Progenitor cell of endocrine pancreas (in vitro differentiated cells): ENCODE measurements at regions not wholly inside any gene's neighbourhood (a gene's known extent, or its start where the extent isn't known, plus 50 kb on each side); places are given as distances from the start of the nearest gene placed in this dataset.

Experiments
- DNase-seq: peaks from one replicate; pipeline ENCODE4 v3.0.0; 2021; ENCODE audit warnings: low spot score; ENCODE audit not compliant: unreplicated experiment
- H3K27ac Mint-ChIP-seq: 2 replicates; pipeline ENCODE4 v1.8.0; 2021; ENCODE audit warnings: mild to moderate bottlenecking, moderate library complexity, mixed read lengths
- H3K27me3 Mint-ChIP-seq: 2 replicates; pipeline ENCODE4 v1.8.0; 2021; ENCODE audit warnings: mixed read lengths
- H3K36me3 Mint-ChIP-seq: 2 replicates; pipeline ENCODE4 v1.8.0; 2022; ENCODE audit warnings: mixed read lengths; ENCODE audit not compliant: insufficient read depth
- H3K4me1 Mint-ChIP-seq: 2 replicates; pipeline ENCODE4 v1.8.0; 2021; ENCODE audit warnings: low read depth, mixed read lengths
- H3K4me3 Mint-ChIP-seq: 2 replicates; pipeline ENCODE4 v1.8.0; 2021; ENCODE audit warnings: low read depth, mild to moderate bottlenecking, moderate library complexity, mixed read lengths
- H3K9me3 Mint-ChIP-seq: 2 replicates; pipeline ENCODE4 v1.8.0; 2021; ENCODE audit warnings: low read depth, mixed read lengths
- CTCF ChIP-seq: fragments of 200-600 bp; sonication (generic); IDR thresholded peaks from one replicate; pipeline ENCODE4 v1.5.0; 2021; ENCODE audit warnings: antibody characterized with exemption, mild to moderate bottlenecking; ENCODE audit not compliant: unreplicated experiment

- Mint-ChIP-seq H3K27ac (no peak overlapping the region), H3K36me3 (no peaks in the 10 kb centered on the region), H3K27me3 (no peaks in the 10 kb centered on the region), H3K4me3 (no peak overlapping the region), H3K9me3 (no peaks in the 10 kb centered on the region), H3K4me1 (peaks cover 13% of the 10 kb centered on the region)
- no peak for DNase-seq
- TF ChIP-seq CTCF, result no peak
These were observed 87.6 kb upstream of the MBNL2 start for GRCh38 chr13:97134364-97135095.

GRCh38 chr13:97135883-97136282 lies 86.2 kb upstream of the MBNL2 start:
- no peak overlapping the region for H3K4me3 Mint-ChIP-seq
- H3K4me1 Mint-ChIP-seq, result peaks cover 18% of the 10 kb centered on the region
- no peak overlapping the region for H3K27ac Mint-ChIP-seq
- H3K9me3 Mint-ChIP-seq, result no peaks in the 10 kb centered on the region
- TF ChIP-seq CTCF, result no peak
- DNase-seq, result no peak
- no peaks in the 10 kb centered on the region for H3K27me3 Mint-ChIP-seq
- H3K36me3 Mint-ChIP-seq, result no peaks in the 10 kb centered on the region

GRCh38 chr13:97136418-97136817 lies 85.7 kb upstream of the MBNL2 start:
- TF ChIP-seq CTCF, result no peak
- Mint-ChIP-seq H3K9me3 (no peaks in the 10 kb centered on the region), H3K4me1 (peaks cover 21% of the 10 kb centered on the region), H3K27me3 (no peaks in the 10 kb centered on the region), H3K36me3 (no peaks in the 10 kb centered on the region), H3K27ac (no peak overlapping the region), H3K4me3 (no peak overlapping the region)
- DNase-seq, result no peak

- no peaks in the 10 kb centered on the region for H3K36me3 Mint-ChIP-seq
- no peaks in the 10 kb centered on the region for H3K27me3 Mint-ChIP-seq
- DNase-seq, result no peak
- no peak overlapping the region for H3K4me3 Mint-ChIP-seq
- H3K4me1 Mint-ChIP-seq, result peaks cover 25% of the 10 kb centered on the region
- H3K9me3 Mint-ChIP-seq, result no peaks in the 10 kb centered on the region
- no peak for TF ChIP-seq CTCF
- no peak overlapping the region for H3K27ac Mint-ChIP-seq
These were observed 82.4 kb upstream of the MBNL2 start for GRCh38 chr13:97139691-97140090.

GRCh38 chr13:97140131-97140530 lies 82.0 kb upstream of the MBNL2 start:
- no peak overlapping the region for H3K27ac Mint-ChIP-seq
- H3K4me1 Mint-ChIP-seq, result peaks cover 25% of the 10 kb centered on the region
- no peaks in the 10 kb centered on the region for H3K36me3 Mint-ChIP-seq
- TF ChIP-seq CTCF, result no peak
- peaks cover 2% of the 10 kb centered on the region for H3K9me3 Mint-ChIP-seq
- no peaks in the 10 kb centered on the region for H3K27me3 Mint-ChIP-seq
- no peak overlapping the region for H3K4me3 Mint-ChIP-seq
- DNase-seq, result no peak
